ENCODE measurements at regions not wholly inside any gene's neighbourhood (a gene's known extent, or its start where the extent isn't known, plus 50 kb on each side); places are given as distances from the start of the nearest gene placed in this dataset.

DNA sequence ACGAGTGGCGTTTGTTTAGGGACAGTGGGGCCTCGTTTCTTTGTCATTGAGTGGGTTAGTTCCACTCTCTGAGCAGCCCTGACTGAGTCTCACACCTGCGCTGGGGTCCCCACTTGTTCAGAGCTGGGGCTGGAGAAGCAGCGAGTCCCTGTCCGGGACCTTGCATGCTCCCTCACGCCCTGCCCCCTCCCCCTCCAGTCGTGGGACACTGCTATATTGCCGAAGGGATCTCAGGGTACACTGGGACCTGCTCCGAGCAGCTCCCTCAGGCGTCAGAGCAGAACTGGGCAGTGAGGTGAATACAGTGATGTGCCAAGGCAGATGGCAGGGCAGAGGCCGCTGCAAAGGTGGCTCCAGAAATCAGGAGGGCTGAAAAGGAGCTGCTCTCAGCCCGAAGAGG is 59.9 kb upstream of the KLF13 start:
- Histone ChIP-seq H3K36me3 (no peaks in the 10 kb centered on the region), H3K27ac (peak overlapping the region in 1 of 4 donors; percentile 37), H3K4me1 (peaks cover 0 to 16% (median 12%) of the 10 kb centered on the region in 4 donors), H3K4me3 (no peak overlapping the region), H3K27me3 (no peaks in the 10 kb centered on the region), H3K9me3 (no peaks in the 10 kb centered on the region)
- peak; percentile 53 for DNase-seq
- WGBS, 2 donors = 51 to 80% methylated on average over 13 of the region's 13 CpGs
- intact Hi-C loops (cut with DNase I) = no loop called here
- TF ChIP-seq, protein P1, sequence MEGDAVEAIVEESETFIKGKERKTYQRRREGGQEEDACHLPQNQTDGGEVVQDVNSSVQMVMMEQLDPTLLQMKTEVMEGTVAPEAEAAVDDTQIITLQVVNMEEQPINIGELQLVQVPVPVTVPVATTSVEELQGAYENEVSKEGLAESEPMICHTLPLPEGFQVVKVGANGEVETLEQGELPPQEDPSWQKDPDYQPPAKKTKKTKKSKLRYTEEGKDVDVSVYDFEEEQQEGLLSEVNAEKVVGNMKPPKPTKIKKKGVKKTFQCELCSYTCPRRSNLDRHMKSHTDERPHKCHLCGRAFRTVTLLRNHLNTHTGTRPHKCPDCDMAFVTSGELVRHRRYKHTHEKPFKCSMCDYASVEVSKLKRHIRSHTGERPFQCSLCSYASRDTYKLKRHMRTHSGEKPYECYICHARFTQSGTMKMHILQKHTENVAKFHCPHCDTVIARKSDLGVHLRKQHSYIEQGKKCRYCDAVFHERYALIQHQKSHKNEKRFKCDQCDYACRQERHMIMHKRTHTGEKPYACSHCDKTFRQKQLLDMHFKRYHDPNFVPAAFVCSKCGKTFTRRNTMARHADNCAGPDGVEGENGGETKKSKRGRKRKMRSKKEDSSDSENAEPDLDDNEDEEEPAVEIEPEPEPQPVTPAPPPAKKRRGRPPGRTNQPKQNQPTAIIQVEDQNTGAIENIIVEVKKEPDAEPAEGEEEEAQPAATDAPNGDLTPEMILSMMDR (IDR thresholded peaks at IDR 0.05) = no peak
- TF ChIP-seq POLR2AphosphoS5 (IDR thresholded peaks at IDR 0.05) (no peak), POLR2A (IDR thresholded peaks at IDR 0.05) (no peak), EP300 (IDR thresholded peaks at IDR 0.05) (no peak)

DNA sequence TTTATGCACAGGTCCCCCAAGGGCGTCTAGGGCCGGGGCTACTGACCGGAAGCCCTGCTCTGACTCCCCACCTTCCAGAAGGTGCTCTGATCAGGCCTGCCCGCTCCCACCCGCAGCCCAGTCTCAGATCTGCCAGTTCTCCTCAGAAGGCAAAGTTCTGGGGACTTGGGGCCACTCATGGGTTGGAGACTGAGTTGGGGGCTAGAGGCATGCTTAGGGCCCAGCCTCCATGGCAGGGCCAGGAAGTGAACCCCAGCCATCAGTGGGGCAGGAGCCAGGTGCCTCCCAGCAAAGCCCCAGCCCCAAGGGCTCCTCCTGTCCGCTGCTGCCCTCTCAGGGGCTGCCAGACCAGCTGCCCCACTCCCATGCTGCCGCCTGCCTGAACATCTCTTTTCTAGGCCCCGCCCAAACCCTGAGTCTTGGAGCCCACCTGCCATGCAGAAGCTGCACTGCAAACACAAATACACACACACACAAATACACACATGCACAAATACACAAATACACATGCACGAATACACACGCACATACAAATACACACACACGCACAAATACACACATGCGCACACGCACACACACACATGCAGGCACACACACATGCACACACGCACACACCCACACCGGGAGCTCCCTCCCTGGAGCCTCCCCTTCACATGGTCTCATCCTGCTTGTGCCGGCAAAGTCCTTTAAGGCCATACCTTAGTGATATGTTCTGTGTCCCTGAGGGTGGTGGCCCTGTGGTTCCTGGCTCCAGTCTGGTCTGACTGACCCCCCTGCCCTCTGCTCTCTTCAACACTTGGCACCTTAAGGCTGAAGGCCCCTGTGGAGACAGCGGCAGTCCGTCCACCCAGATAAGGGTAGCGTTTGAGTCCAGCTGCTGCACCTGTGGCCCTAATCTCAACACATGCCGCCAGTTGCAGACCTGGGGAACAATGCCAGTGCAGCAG is 59.2 kb upstream of the KLF13 start:
- TF ChIP-seq EP300 (IDR thresholded peaks at IDR 0.05) (no peak), POLR2AphosphoS5 (IDR thresholded peaks at IDR 0.05) (no peak), POLR2A (IDR thresholded peaks at IDR 0.05) (no peak)
- TF ChIP-seq, protein P1 (IDR thresholded peaks at IDR 0.05) = no peak
- Histone ChIP-seq H3K4me3 (no peak overlapping the region), H3K36me3 (no peaks in the 10 kb centered on the region), H3K4me1 (peaks cover 0 to 16% (median 12%) of the 10 kb centered on the region in 4 donors), H3K27me3 (no peaks in the 10 kb centered on the region), H3K27ac (peak overlapping the region in 1 of 4 donors; percentile 37), H3K9me3 (no peaks in the 10 kb centered on the region)
- peak; percentile 58 for DNase-seq
- intact Hi-C loops (cut with DNase I) = no loop called here
- 79 to 90% methylated on average over 20 of the region's 20 CpGs for WGBS, 2 donors

DNA sequence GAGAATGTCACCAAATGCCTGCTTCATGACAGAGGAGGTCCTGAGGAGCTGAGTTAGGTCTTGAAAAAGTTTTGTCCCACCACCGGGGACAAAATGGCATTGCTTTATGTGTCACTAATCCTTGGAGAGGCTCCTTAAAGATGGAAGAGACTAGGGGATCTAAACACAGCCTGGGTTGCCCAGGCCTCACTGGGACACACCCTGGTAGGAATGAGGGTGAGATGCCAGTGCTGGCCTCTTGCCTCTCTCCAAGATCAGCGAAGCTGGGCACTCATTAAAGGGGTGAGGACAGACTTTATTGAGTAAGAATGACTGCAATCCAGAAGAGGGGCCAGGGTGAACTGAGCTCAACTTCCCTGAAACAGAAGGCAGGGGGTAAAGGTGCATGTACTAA is 58.5 kb upstream of the KLF13 start:
- Histone ChIP-seq H3K9me3 (no peaks in the 10 kb centered on the region), H3K27ac (no peak overlapping the region), H3K27me3 (no peaks in the 10 kb centered on the region), H3K4me1 (peaks cover 0 to 16% (median 12%) of the 10 kb centered on the region in 4 donors), H3K4me3 (no peak overlapping the region), H3K36me3 (no peaks in the 10 kb centered on the region)
- WGBS, 2 donors = 56 to 74% methylated on average over 2 of the region's 2 CpGs
- DNase-seq = peak; percentile 57
- intact Hi-C loops (cut with DNase I) = no loop called here
- TF ChIP-seq, protein P1 (IDR thresholded peaks at IDR 0.05) = no peak
- TF ChIP-seq POLR2A (IDR thresholded peaks at IDR 0.05) = no peak
- TF ChIP-seq POLR2AphosphoS5 (IDR thresholded peaks at IDR 0.05) = no peak
- TF ChIP-seq EP300 (IDR thresholded peaks at IDR 0.05) = no peak

DNA sequence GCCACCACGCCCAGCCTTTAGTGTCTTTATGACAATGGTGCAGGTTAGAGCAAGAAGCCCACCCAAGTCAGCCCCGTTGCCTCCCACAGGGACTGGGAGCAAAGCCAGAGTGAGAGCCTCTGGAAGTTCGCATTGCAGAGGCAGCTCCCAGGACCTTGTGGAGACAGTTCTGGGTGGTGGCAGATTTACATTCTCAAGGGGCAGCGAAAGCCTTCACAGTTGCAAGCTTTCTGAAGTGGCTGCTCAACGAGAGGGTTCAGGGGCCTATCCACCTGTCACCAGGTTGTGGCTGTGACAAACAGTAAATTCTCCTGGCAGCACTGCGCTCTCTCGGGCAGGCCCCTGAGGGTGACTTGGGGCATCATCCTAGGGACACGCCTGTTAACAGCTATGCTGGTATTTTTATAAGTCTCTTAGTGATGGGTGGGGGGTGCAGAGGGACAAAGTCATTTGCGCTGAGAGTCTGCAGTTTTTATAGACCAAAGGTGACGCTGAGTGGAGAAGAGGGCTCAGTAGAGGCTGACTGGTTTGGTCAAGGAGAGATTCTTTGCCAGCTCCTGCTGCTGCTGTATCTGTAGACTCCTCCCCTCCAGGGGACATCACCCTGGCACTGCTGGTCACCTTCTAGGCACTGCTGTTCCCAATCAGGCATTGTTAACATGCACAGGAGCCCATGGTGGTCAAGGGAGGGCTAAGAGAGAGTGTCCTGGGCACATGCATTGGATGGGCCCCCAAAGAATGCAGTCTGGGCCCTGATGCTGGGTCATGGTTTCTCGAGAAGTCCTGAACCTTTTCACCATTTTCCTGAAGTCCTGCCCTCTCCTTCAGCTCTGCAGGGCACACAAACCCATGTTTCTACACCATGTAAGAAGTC is 57.5 kb upstream of the KLF13 start:
- TF ChIP-seq POLR2AphosphoS5 (IDR thresholded peaks at IDR 0.05) (no peak), EP300 (IDR thresholded peaks at IDR 0.05) (no peak), POLR2A (IDR thresholded peaks at IDR 0.05) (no peak)
- TF ChIP-seq, protein P1 (IDR thresholded peaks at IDR 0.05) = no peak
- peak; percentile 50 for DNase-seq
- Histone ChIP-seq H3K27ac (no peak overlapping the region), H3K9me3 (no peaks in the 10 kb centered on the region), H3K4me3 (no peak overlapping the region), H3K27me3 (no peaks in the 10 kb centered on the region), H3K36me3 (no peaks in the 10 kb centered on the region), H3K4me1 (peaks cover 0 to 9% (median 8%) of the 10 kb centered on the region in 4 donors)
- 36 to 75% methylated on average over 11 of the region's 11 CpGs for WGBS, 2 donors
- intact Hi-C loops (cut with DNase I) = no loop called here

Measured in sigmoid colon (tissue), 6 donors.